SK-N-SH treated with all-trans-retinoic acid at 6 μM for 48 hours (cell line): ENCODE measurements at regions not wholly inside any gene's neighbourhood (a gene's known extent, or its start where the extent isn't known, plus 50 kb on each side); places are given as distances from the start of the nearest gene placed in this dataset.

Experiments
- ATAC-seq: fragments of 200-7000 bp; cut with Tn5 transposase; 3 replicates; pipeline ENCODE4 v1.9.1; 2020; ENCODE audit warnings: mild to moderate bottlenecking, moderate library complexity
- ARNTL ChIP-seq: fragments of 450-650 bp; formaldehyde crosslinking; IDR thresholded peaks from 2 replicates; pipeline ENCODE4 v1.5.0; 2020; ENCODE audit warnings: low read depth, mild to moderate bottlenecking, moderate library complexity, borderline replicate concordance
- BACH2 ChIP-seq: fragments of 250-450 bp; sonication (Bioruptor Pico); IDR thresholded peaks from 2 replicates; pipeline ENCODE4 v1.9.0; 2021; ENCODE audit warnings: mild to moderate bottlenecking, borderline replicate concordance
- CSDC2 ChIP-seq: fragments of 250-450 bp; sonication (Bioruptor Pico); IDR thresholded peaks from 2 replicates; pipeline ENCODE4 v1.5.0; 2020; ENCODE audit warnings: mild to moderate bottlenecking, moderate library complexity
- ESRRG ChIP-seq: fragments of 250-450 bp; sonication (Bioruptor Pico); IDR thresholded peaks from 2 replicates; pipeline ENCODE4 v1.6.1; 2021; ENCODE audit warnings: mild to moderate bottlenecking
- GLIS3 ChIP-seq: fragments of 250-450 bp; sonication (Bioruptor Pico); IDR thresholded peaks from 2 replicates; pipeline ENCODE4 v1.5.0; 2020; ENCODE audit warnings: mild to moderate bottlenecking, moderate library complexity
- ISL1 ChIP-seq: fragments of 250-450 bp; sonication (Bioruptor Pico); IDR thresholded peaks from 2 replicates; pipeline ENCODE4 v2.1.2; 2022; ENCODE audit warnings: mild to moderate bottlenecking, moderate library complexity
- OSR1 ChIP-seq: fragments of 250-450 bp; sonication (Bioruptor Pico); IDR thresholded peaks from 2 replicates; pipeline ENCODE4 v1.8.0; 2022; ENCODE audit warnings: moderate library complexity, mild to moderate bottlenecking, inconsistent platforms
- PPARA ChIP-seq: fragments of 250-450 bp; sonication (Bioruptor Pico); IDR thresholded peaks from 2 replicates; pipeline ENCODE4 v1.5.0; 2020; ENCODE audit warnings: mild to moderate bottlenecking, borderline replicate concordance
- RARB ChIP-seq: fragments of 250-450 bp; sonication (Bioruptor Pico); IDR thresholded peaks from 2 replicates; pipeline ENCODE4 v1.8.0; 2021; ENCODE audit warnings: mild to moderate bottlenecking, moderate library complexity
- SNAI2 ChIP-seq: fragments of 250-450 bp; sonication (Bioruptor Pico); IDR thresholded peaks from 2 replicates; pipeline ENCODE4 v1.5.0; 2020; ENCODE audit warnings: mild to moderate bottlenecking, moderate library complexity
- TCF4 ChIP-seq: fragments of 250-450 bp; sonication (Bioruptor Pico); IDR thresholded peaks from 2 replicates; pipeline ENCODE4 v1.8.0; 2021; ENCODE audit warnings: mild to moderate bottlenecking, moderate library complexity, borderline replicate concordance
- ZC3H10 ChIP-seq: fragments of 250-450 bp; sonication (Bioruptor Pico); IDR thresholded peaks from 2 replicates; pipeline ENCODE4 v1.5.1; 2021; ENCODE audit warnings: mild to moderate bottlenecking, moderate library complexity
- ZFP3 ChIP-seq: fragments of 250-450 bp; sonication (Bioruptor Pico); IDR thresholded peaks from 2 replicates; pipeline ENCODE4 v1.5.0; 2020; ENCODE audit warnings: mild to moderate bottlenecking, moderate library complexity
- ZFP30 ChIP-seq: fragments of 450-650 bp; formaldehyde crosslinking; IDR thresholded peaks from 2 replicates; pipeline ENCODE4 v1.5.0; 2022; ENCODE audit warnings: mild to moderate bottlenecking, moderate library complexity
- ZNF565 ChIP-seq: fragments of 450-650 bp; formaldehyde crosslinking; conservative IDR thresholded peaks from 2 replicates; pipeline ENCODE4 v1.5.0; 2020; ENCODE audit warnings: low read depth, mild to moderate bottlenecking, moderate library complexity
- ZNF70 ChIP-seq: fragments of 450-650 bp; formaldehyde crosslinking; IDR thresholded peaks from 2 replicates; pipeline ENCODE4 v1.5.0; 2020; ENCODE audit warnings: mild to moderate bottlenecking, moderate library complexity
- ZNF8 ChIP-seq: fragments of 450-650 bp; formaldehyde crosslinking; IDR thresholded peaks from 2 replicates; pipeline ENCODE4 v1.5.0; 2020; ENCODE audit warnings: mild to moderate bottlenecking, moderate library complexity
- TF ChIP-seq, protein P1 (sequence below): fragments of 250-450 bp; sonication (Bioruptor Pico); IDR thresholded peaks from 2 replicates; pipeline ENCODE4 v1.8.0; 2021; ENCODE audit warnings: low read depth, mild to moderate bottlenecking, moderate library complexity, borderline replicate concordance
- TF ChIP-seq, protein P2 (sequence below): fragments of 250-450 bp; sonication (Bioruptor Pico); IDR thresholded peaks from 2 replicates; pipeline ENCODE4 v1.8.0; 2020; ENCODE audit warnings: mild to moderate bottlenecking, moderate library complexity, borderline replicate concordance
- TF ChIP-seq, protein P3 (sequence below): fragments of 250-450 bp; sonication (Bioruptor Pico); IDR thresholded peaks from 2 replicates; pipeline ENCODE4 v1.5.0; 2020; ENCODE audit warnings: mild to moderate bottlenecking, moderate library complexity
- TF ChIP-seq, protein P4 (sequence below): fragments of 250-450 bp; sonication (Bioruptor Pico); IDR thresholded peaks from 2 replicates; pipeline ENCODE4 v1.5.1; 2020; ENCODE audit warnings: low read depth, mild to moderate bottlenecking, moderate library complexity

DNA sequence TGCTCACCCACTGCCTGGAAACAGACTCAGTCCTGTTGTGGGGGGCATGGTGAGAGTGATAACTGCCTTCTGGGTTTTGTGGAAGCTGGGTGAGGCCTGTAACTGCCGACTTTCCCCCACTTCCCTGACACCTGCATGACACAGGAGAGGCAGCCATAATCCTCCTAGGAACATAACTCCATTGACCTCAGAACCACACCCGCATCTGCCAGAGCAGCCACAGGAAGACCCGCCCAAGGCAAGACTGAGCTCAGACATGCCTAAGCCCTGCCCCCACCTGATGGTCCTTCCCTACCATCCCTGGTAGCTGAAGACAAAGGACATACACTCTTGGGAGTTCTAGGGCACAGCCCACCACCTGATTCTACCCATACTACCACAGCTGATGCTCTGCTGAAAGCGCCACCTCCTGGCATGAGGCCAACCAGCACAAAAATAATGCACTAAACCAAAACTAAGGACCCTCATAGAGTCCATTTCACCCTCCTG lies 326.7 kb downstream of the RBM26 start:
- TF ChIP-seq ZNF565 (CRISPR knock-in tag) (no peak), TCF4 (CRISPR knock-in tag) (no peak), ISL1 (CRISPR knock-in tag) (no peak), CSDC2 (CRISPR knock-in tag) (no peak), ZNF8 (no peak), ZC3H10 (no peak), RARB (CRISPR knock-in tag) (no peak), SNAI2 (CRISPR knock-in tag) (no peak), BACH2 (no peak)
- TF ChIP-seq, protein P1, sequence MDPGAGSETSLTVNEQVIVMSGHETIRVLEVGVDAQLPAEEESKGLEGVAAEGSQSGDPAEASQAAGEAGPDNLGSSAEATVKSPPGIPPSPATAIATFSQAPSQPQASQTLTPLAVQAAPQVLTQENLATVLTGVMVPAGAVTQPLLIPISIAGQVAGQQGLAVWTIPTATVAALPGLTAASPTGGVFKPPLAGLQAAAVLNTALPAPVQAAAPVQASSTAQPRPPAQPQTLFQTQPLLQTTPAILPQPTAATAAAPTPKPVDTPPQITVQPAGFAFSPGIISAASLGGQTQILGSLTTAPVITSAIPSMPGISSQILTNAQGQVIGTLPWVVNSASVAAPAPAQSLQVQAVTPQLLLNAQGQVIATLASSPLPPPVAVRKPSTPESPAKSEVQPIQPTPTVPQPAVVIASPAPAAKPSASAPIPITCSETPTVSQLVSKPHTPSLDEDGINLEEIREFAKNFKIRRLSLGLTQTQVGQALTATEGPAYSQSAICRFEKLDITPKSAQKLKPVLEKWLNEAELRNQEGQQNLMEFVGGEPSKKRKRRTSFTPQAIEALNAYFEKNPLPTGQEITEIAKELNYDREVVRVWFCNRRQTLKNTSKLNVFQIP (CRISPR knock-in tag): no peak
- TF ChIP-seq, protein P2, sequence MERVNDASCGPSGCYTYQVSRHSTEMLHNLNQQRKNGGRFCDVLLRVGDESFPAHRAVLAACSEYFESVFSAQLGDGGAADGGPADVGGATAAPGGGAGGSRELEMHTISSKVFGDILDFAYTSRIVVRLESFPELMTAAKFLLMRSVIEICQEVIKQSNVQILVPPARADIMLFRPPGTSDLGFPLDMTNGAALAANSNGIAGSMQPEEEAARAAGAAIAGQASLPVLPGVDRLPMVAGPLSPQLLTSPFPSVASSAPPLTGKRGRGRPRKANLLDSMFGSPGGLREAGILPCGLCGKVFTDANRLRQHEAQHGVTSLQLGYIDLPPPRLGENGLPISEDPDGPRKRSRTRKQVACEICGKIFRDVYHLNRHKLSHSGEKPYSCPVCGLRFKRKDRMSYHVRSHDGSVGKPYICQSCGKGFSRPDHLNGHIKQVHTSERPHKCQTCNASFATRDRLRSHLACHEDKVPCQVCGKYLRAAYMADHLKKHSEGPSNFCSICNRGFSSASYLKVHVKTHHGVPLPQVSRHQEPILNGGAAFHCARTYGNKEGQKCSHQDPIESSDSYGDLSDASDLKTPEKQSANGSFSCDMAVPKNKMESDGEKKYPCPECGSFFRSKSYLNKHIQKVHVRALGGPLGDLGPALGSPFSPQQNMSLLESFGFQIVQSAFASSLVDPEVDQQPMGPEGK (CRISPR knock-in tag): no peak
- TF ChIP-seq, protein P3, sequence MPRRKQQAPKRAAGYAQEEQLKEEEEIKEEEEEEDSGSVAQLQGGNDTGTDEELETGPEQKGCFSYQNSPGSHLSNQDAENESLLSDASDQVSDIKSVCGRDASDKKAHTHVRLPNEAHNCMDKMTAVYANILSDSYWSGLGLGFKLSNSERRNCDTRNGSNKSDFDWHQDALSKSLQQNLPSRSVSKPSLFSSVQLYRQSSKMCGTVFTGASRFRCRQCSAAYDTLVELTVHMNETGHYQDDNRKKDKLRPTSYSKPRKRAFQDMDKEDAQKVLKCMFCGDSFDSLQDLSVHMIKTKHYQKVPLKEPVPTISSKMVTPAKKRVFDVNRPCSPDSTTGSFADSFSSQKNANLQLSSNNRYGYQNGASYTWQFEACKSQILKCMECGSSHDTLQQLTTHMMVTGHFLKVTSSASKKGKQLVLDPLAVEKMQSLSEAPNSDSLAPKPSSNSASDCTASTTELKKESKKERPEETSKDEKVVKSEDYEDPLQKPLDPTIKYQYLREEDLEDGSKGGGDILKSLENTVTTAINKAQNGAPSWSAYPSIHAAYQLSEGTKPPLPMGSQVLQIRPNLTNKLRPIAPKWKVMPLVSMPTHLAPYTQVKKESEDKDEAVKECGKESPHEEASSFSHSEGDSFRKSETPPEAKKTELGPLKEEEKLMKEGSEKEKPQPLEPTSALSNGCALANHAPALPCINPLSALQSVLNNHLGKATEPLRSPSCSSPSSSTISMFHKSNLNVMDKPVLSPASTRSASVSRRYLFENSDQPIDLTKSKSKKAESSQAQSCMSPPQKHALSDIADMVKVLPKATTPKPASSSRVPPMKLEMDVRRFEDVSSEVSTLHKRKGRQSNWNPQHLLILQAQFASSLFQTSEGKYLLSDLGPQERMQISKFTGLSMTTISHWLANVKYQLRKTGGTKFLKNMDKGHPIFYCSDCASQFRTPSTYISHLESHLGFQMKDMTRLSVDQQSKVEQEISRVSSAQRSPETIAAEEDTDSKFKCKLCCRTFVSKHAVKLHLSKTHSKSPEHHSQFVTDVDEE (CRISPR knock-in tag): no peak
- no peak for ATAC-seq

DNA sequence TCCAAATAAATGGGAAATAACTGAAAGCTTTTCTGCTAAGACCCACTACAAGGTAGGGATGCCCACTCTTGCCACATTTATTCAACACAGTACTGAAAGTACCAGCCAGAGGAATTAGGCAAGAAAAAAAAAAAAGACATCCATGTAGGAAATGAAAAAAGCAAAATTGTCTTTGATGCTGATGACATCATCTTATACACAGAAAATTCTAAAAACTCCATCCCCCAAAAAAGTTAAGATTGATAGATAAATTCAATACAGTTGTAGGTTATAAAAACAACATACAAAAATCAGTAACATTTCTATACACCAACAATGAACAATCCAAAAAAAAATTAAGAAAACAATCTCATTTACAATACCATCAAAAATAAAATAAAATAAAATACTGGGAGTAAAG lies 330.4 kb downstream of the RBM26 start:
- no peak for ATAC-seq
- TF ChIP-seq, protein P3 (CRISPR knock-in tag): no peak
- TF ChIP-seq, protein P4, sequence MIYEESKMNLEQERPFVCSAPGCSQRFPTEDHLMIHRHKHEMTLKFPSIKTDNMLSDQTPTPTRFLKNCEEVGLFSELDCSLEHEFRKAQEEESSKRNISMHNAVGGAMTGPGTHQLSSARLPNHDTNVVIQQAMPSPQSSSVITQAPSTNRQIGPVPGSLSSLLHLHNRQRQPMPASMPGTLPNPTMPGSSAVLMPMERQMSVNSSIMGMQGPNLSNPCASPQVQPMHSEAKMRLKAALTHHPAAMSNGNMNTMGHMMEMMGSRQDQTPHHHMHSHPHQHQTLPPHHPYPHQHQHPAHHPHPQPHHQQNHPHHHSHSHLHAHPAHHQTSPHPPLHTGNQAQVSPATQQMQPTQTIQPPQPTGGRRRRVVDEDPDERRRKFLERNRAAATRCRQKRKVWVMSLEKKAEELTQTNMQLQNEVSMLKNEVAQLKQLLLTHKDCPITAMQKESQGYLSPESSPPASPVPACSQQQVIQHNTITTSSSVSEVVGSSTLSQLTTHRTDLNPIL (CRISPR knock-in tag): no peak
- TF ChIP-seq RARB (CRISPR knock-in tag): no peak
- TF ChIP-seq ZFP30 (CRISPR knock-in tag): no peak
- TF ChIP-seq GLIS3 (CRISPR knock-in tag): no peak
- no peak for TF ChIP-seq OSR1 (CRISPR knock-in tag)
- TF ChIP-seq, protein P2 (CRISPR knock-in tag): no peak
- TF ChIP-seq CSDC2 (CRISPR knock-in tag): no peak
- no peak for TF ChIP-seq PPARA (CRISPR knock-in tag)
- no peak for TF ChIP-seq ZNF565 (CRISPR knock-in tag)
- TF ChIP-seq ZFP3 (CRISPR knock-in tag): no peak
- no peak for TF ChIP-seq ARNTL (CRISPR knock-in tag)
- TF ChIP-seq TCF4 (CRISPR knock-in tag): no peak
- TF ChIP-seq SNAI2 (CRISPR knock-in tag): no peak
- TF ChIP-seq ZC3H10: no peak
- TF ChIP-seq, protein P1 (CRISPR knock-in tag): no peak
- no peak for TF ChIP-seq ZNF70 (CRISPR knock-in tag)
- no peak for TF ChIP-seq ESRRG (CRISPR knock-in tag)
- TF ChIP-seq, all 23 proteins: peak for 0
